SU-DHL-6 (cell line): ENCODE measurements at regions not wholly inside any gene's neighbourhood (a gene's known extent, or its start where the extent isn't known, plus 50 kb on each side); places are given as distances from the start of the nearest gene placed in this dataset.

Experiments
- EZH2phosphoT487 ChIP-seq: fragments of 200-600 bp; sonication (generic), shearing (Covaris generic); conservative IDR thresholded peaks from 2 replicates; pipeline ENCODE4 v1.6.1; 2018; ENCODE audit warnings: mild to moderate bottlenecking, antibody characterized with exemption, low read length, moderate library complexity, mixed read lengths
- TF ChIP-seq, protein P1 (sequence below): fragments of 200-600 bp; sonication (generic); IDR thresholded peaks from one replicate; pipeline ENCODE4 v1.5.1; 2017; ENCODE audit warnings: antibody characterized with exemption, mild to moderate bottlenecking, low read length, moderate library complexity; ENCODE audit not compliant: insufficient read depth, poor library complexity, severe bottlenecking

DNA sequence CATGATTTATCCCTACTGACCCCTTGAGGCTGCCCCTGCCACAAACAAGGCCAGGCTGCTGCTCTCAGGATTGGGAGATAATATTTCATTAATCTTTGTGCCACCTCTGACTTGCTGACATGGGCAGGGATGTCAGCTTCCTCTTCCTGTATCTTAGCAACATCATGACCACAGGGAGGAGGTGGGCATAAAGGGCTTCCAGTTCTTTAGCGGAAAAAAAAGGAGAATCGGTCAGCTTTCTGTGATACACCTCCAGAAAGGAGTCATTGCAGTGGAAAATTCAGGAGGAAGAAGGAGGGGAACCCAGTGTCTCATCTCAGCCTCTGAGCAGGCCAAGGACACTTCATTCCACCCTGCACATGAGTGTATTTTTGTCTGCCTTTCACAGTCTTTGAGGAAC, 206.8 kb upstream of the SDK2 start:
- TF ChIP-seq, protein P1, sequence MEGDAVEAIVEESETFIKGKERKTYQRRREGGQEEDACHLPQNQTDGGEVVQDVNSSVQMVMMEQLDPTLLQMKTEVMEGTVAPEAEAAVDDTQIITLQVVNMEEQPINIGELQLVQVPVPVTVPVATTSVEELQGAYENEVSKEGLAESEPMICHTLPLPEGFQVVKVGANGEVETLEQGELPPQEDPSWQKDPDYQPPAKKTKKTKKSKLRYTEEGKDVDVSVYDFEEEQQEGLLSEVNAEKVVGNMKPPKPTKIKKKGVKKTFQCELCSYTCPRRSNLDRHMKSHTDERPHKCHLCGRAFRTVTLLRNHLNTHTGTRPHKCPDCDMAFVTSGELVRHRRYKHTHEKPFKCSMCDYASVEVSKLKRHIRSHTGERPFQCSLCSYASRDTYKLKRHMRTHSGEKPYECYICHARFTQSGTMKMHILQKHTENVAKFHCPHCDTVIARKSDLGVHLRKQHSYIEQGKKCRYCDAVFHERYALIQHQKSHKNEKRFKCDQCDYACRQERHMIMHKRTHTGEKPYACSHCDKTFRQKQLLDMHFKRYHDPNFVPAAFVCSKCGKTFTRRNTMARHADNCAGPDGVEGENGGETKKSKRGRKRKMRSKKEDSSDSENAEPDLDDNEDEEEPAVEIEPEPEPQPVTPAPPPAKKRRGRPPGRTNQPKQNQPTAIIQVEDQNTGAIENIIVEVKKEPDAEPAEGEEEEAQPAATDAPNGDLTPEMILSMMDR: no peak
- TF ChIP-seq EZH2phosphoT487: no peak
